Testis (tissue), 2 donors: ENCODE measurements at regions not wholly inside any gene's neighbourhood (a gene's known extent, or its start where the extent isn't known, plus 50 kb on each side); places are given as distances from the start of the nearest gene placed in this dataset.

Experiments
- DNase-seq: peaks from one replicate; pipeline ENCODE4 v3.0.0-alpha.2; 2019
- H3K27ac ChIP-seq, 2 donors: fragments of 200-600 bp; sonication (generic); one replicate each; pipeline ENCODE4 v1.5.1; 2019
- H3K27me3 ChIP-seq: fragments of 200-600 bp; sonication (generic); one replicate; pipeline ENCODE4 v1.5.1; 2019
- H3K36me3 ChIP-seq: fragments of 200-600 bp; sonication (generic); one replicate; pipeline ENCODE4 v1.5.1; 2017; ENCODE audit warnings: low read depth; ENCODE audit errors: missing control alignments
- H3K4me1 ChIP-seq: fragments of 200-600 bp; sonication (generic); one replicate; pipeline ENCODE4 v1.5.1; 2019
- H3K4me3 ChIP-seq, 2 donors: fragments of 200-600 bp; sonication (generic); one replicate each; pipeline ENCODE4 v1.5.1; 2017 to 2019
- H3K9me3 ChIP-seq: fragments of 200-600 bp; sonication (generic); one replicate; pipeline ENCODE4 v1.5.1; 2017
- CTCF ChIP-seq, 3 experiments: fragments of 450-650 bp in 2 of 3; fragments of 200-600 bp in 1 of 3; sonication (generic) in 1 of 3; IDR thresholded peaks; one replicate each; pipeline ENCODE4 v1.5.1; 2016 to 2019; ENCODE audit warnings: antibody characterized with exemption in 3 of 3, mild to moderate bottlenecking in 2 of 3, moderate library complexity in 1 of 3
- POLR2A ChIP-seq: fragments of 450-650 bp; IDR thresholded peaks from one replicate; pipeline ENCODE4 v1.6.1; 2017; ENCODE audit warnings: antibody characterized with exemption, mild to moderate bottlenecking, moderate library complexity
- WGBS, 2 donors: methylation state at CpG; one replicate each; pipeline ENCODE4 v1.1.5; 2018; 5-methylcytosine and 5-hydroxymethylcytosine counted together
- intact Hi-C: fragments of 100-400 bp; cut with DNase I; formaldehyde crosslinking; loops from one replicate; pipeline ENCODE4 v1.15.1; 2023; ENCODE audit warnings: low total_unique reads

DNA sequence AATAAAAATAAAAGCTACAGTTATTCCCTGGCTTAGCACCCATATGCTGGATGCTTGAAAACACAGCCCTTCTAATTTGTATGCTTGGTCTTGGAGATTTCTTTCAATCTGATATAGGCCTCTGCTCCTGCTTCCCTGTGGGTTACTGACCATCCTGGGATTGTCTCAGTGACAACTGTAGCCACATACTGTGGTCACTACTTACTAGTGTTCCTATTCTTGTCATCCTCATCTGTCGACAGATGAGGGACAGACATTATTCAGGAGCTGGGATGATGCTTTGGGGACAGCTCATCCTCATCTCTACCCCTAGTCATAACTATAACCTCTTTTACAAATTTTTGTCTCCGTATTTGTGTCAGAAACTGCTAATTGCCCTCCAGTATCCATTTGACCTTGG lies 388.9 kb upstream of the MAP3K7 start:
- Histone ChIP-seq H3K27ac (no peak overlapping the region), H3K27me3 (no peaks in the 10 kb centered on the region), H3K4me3 (no peak overlapping the region), H3K36me3 (no peaks in the 10 kb centered on the region), H3K9me3 (no peaks in the 10 kb centered on the region), H3K4me1 (no peaks in the 10 kb centered on the region)
- 83 to 84% methylated on average over 2 of the region's 2 CpGs for WGBS, 2 donors
- intact Hi-C loops: no loop called here
- TF ChIP-seq CTCF (IDR thresholded peaks at IDR 0.05): no peak
- no peak for TF ChIP-seq POLR2A
- no peak for DNase-seq

DNA sequence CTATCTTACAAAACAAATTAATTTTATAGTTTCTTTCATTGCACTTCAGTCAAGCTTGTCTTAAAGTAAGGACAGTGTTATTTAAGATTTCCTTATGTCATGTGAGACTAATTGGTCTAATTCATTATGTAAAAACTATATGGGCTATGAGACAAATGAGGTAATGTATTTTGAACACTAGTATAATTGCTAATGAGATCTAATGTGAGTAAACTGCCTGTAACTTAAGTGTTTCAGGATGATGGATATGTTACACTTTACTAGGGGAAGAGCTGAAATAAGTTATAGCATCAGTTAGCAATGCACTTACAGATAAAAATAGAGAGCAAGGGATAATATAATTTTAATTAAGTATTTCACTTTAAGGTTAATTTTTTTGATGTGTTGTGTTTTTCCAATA lies 386.3 kb upstream of the MAP3K7 start:
- no peaks in the 10 kb centered on the region for H3K27me3 ChIP-seq
- H3K27ac ChIP-seq: no peak overlapping the region
- intact Hi-C loops: no loop called here
- TF ChIP-seq CTCF (IDR thresholded peaks at IDR 0.05) (no peak), POLR2A (no peak)
- DNase-seq: no peak
- H3K9me3 ChIP-seq: no peaks in the 10 kb centered on the region
- no peaks in the 10 kb centered on the region for H3K4me1 ChIP-seq
- H3K4me3 ChIP-seq: no peak overlapping the region
- no peaks in the 10 kb centered on the region for H3K36me3 ChIP-seq

DNA sequence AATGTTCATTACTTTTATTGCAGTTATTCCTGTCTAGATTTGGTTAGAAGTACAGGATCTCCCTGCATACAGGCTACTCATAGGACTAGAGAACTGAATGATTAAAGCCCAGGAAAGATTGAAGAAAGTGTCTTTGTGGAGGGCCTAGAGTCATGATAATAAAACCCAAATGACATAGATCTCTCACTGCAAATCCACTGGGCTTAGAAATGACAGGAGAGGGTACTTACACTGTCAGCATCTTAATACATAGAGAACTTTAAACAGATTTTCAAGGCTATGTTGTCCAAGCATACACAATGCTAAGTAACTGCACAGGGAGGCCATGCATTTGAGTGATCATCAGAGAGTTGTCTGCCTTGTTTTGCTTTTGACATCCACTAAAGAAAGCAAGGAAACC lies 383.8 kb upstream of the MAP3K7 start:
- Histone ChIP-seq H3K9me3 (no peaks in the 10 kb centered on the region), H3K4me1 (no peaks in the 10 kb centered on the region), H3K27ac (no peak overlapping the region), H3K27me3 (no peaks in the 10 kb centered on the region), H3K4me3 (no peak overlapping the region), H3K36me3 (no peaks in the 10 kb centered on the region)
- no peak for DNase-seq
- intact Hi-C loops: no loop called here
- no peak for TF ChIP-seq POLR2A
- TF ChIP-seq CTCF (IDR thresholded peaks at IDR 0.05): no peak

DNA sequence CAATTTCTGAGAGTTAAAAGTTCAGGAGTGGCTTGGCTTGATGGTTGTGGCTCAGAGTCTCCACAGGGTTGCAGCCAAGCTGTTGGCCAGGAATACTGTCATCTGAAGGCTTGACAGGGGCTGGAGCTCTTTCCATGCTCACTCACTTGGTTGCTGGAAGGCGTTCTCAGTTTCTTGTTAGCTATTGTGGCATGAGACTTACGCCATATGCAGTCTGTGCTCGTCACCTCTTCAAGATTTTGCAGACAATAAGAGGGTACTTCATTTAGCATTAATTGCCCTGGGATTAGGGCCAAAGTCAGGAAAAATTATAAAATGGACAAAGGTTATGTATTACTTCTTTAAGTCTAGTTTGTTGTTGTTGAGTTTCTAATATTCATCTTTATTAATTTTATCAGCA lies 380.6 kb upstream of the MAP3K7 start:
- 90 to 92% methylated on average over 3 of the region's 3 CpGs for WGBS, 2 donors
- no peak overlapping the region for H3K27ac ChIP-seq
- H3K27me3 ChIP-seq: no peaks in the 10 kb centered on the region
- intact Hi-C loops: no loop called here
- H3K9me3 ChIP-seq: no peaks in the 10 kb centered on the region
- TF ChIP-seq CTCF (IDR thresholded peaks at IDR 0.05): no peak
- no peak for TF ChIP-seq POLR2A
- no peaks in the 10 kb centered on the region for H3K4me1 ChIP-seq
- DNase-seq: no peak
- H3K4me3 ChIP-seq: no peak overlapping the region
- no peaks in the 10 kb centered on the region for H3K36me3 ChIP-seq

GRCh38 chr6:90960324-90960723 lies 373.5 kb upstream of the MAP3K7 start:
- WGBS, 2 donors: 76 to 81% methylated on average over 2 of the region's 2 CpGs
- no peaks in the 10 kb centered on the region for H3K27me3 ChIP-seq
- intact Hi-C loops: no loop called here
- H3K4me3 ChIP-seq: no peak overlapping the region
- H3K36me3 ChIP-seq: no peaks in the 10 kb centered on the region
- no peak for TF ChIP-seq CTCF (IDR thresholded peaks at IDR 0.05)
- no peaks in the 10 kb centered on the region for H3K9me3 ChIP-seq
- no peak overlapping the region for H3K27ac ChIP-seq
- no peak for DNase-seq
- H3K4me1 ChIP-seq: no peaks in the 10 kb centered on the region
